Natural killer cell (primary cell): ENCODE measurements at regions not wholly inside any gene's neighbourhood (a gene's known extent, or its start where the extent isn't known, plus 50 kb on each side); places are given as distances from the start of the nearest gene placed in this dataset.
A peak's percentile ranks its signal among the peaks of the same experiment; 100 is the strongest.
"Not testable (repeated sequence)": the region's sequence is repeated elsewhere in the genome, so short reads cannot be mapped to it uniquely, and the experiment has no call there.

Experiments
- ATAC-seq, 3 donors: fragments of 150-1000 bp in 2 of 3; fragments of 200-7000 bp in 1 of 3; cut with Tn5 transposase; 1 replicate in 1 of 3; 2 replicates in 2 of 3; pipeline ENCODE4 v1.10.0; 2021; ENCODE audit warnings: mild to moderate bottlenecking in 2 of 3, moderate library complexity in 2 of 3
- DNase-seq, 2 donors: peaks; one replicate each; pipeline versions ENCODE4 v3.0.0 to v3.0.0-alpha.2; 2013 to 2021; ENCODE audit warnings: mixed read lengths in 1 of 2
- H3K27ac ChIP-seq: one replicate; pipeline ENCODE4 v1.5.1; 2013; ENCODE audit warnings: mild to moderate bottlenecking, low read length
- H3K27me3 ChIP-seq: one replicate; pipeline ENCODE4 v1.6.1; 2013; ENCODE audit warnings: low read length; ENCODE audit not compliant: control insufficient read depth, insufficient read depth
- H3K36me3 ChIP-seq: one replicate; pipeline ENCODE4 v1.6.1; 2013; ENCODE audit warnings: low read length; ENCODE audit not compliant: control insufficient read depth, insufficient read depth
- H3K4me1 ChIP-seq: one replicate; pipeline ENCODE4 v1.6.1; 2013; ENCODE audit warnings: low read length; ENCODE audit not compliant: control insufficient read depth, insufficient read depth
- H3K4me3 ChIP-seq: one replicate; pipeline ENCODE4 v1.5.1; 2013; ENCODE audit warnings: low read length
- H3K9me3 ChIP-seq: one replicate; pipeline ENCODE4 v1.6.1; 2013; ENCODE audit warnings: low read length; ENCODE audit not compliant: control insufficient read depth, insufficient read depth
- H3K27ac Mint-ChIP-seq, 2 donors: one replicate each; pipeline ENCODE4 v1.8.0; 2022; ENCODE audit warnings: mild to moderate bottlenecking in 2 of 2, mixed read lengths in 2 of 2, moderate library complexity in 1 of 2
- H3K27me3 Mint-ChIP-seq, 2 donors: one replicate each; pipeline ENCODE4 v1.8.0; 2022; ENCODE audit warnings: low read depth in 2 of 2, mixed read lengths in 2 of 2
- H3K36me3 Mint-ChIP-seq: one replicate; pipeline ENCODE4 v1.8.0; 2022; ENCODE audit warnings: mixed read lengths
- H3K4me1 Mint-ChIP-seq, 2 donors: one replicate each; pipeline ENCODE4 v1.8.0; 2022; ENCODE audit warnings: mixed read lengths in 2 of 2
- H3K4me3 Mint-ChIP-seq: one replicate; pipeline ENCODE4 v1.8.0; 2022; ENCODE audit warnings: mild to moderate bottlenecking, moderate library complexity, mixed read lengths
- H3K9me3 Mint-ChIP-seq, 2 donors: one replicate each; pipeline ENCODE4 v1.8.0; 2022; ENCODE audit warnings: mixed read lengths in 2 of 2
- CTCF ChIP-seq: fragments of 200-600 bp; IDR thresholded peaks from one replicate; pipeline ENCODE4 v1.8.0; 2022; ENCODE audit warnings: antibody characterized with exemption
- WGBS: methylation state at CpG from one replicate; pipeline ENCODE4 v1.1.7; 2013; ENCODE audit warnings: missing lambda C conversion rate; ENCODE audit not compliant: insufficient coverage; 5-methylcytosine and 5-hydroxymethylcytosine counted together
- intact Hi-C: fragments of 100-400 bp; cut with micrococcal nuclease; formaldehyde crosslinking; loops from one replicate; pipeline ENCODE4 v1.14.2; 2022

- no peak overlapping the region for H3K4me3 Mint-ChIP-seq
- TF ChIP-seq CTCF, result no peak
Measured at GRCh38 chr5:34415559-34416198, 240.4 kb upstream of the RAI14 start.

GRCh38 chr5:34416501-34417008, 239.6 kb upstream of the RAI14 start:
- H3K9me3 ChIP-seq, result no peaks in the 10 kb centered on the region
- DNase-seq (no peak), ATAC-seq (no peak)
- no peaks in the 10 kb centered on the region for H3K36me3 Mint-ChIP-seq
- H3K4me1 Mint-ChIP-seq, result no peaks in the 10 kb centered on the region
- intact Hi-C loops, result no loop called here
- no peak overlapping the region for H3K4me3 Mint-ChIP-seq
- no peaks in the 10 kb centered on the region for H3K27me3 ChIP-seq
- no peaks in the 10 kb centered on the region for H3K36me3 ChIP-seq
- H3K9me3 Mint-ChIP-seq, result no peaks in the 10 kb centered on the region
- H3K27ac Mint-ChIP-seq, result no peak overlapping the region
- H3K27ac ChIP-seq, result no peak overlapping the region
- no peak overlapping the region for H3K4me3 ChIP-seq
- no peaks in the 10 kb centered on the region for H3K4me1 ChIP-seq
- H3K27me3 Mint-ChIP-seq, result peaks cover 0 to 3% of the 10 kb centered on the region in 2 donors
- TF ChIP-seq CTCF, result no peak

More at GRCh38 chr5:34415559-34416198, 240.4 kb upstream of the RAI14 start:
- intact Hi-C loops, result no loop called here
- Histone ChIP-seq H3K27ac (no peak overlapping the region), H3K36me3 (no peaks in the 10 kb centered on the region), H3K4me1 (no peaks in the 10 kb centered on the region), H3K4me3 (no peak overlapping the region), H3K27me3 (no peaks in the 10 kb centered on the region), H3K9me3 (no peaks in the 10 kb centered on the region)
- no peaks in the 10 kb centered on the region for H3K36me3 Mint-ChIP-seq
- no peaks in the 10 kb centered on the region for H3K9me3 Mint-ChIP-seq
- peaks cover 0 to 3% of the 10 kb centered on the region in 2 donors for H3K27me3 Mint-ChIP-seq
- ATAC-seq, result peak; percentile 27 to 46 (median 41)
- DNase-seq, result no peak
- no peaks in the 10 kb centered on the region for H3K4me1 Mint-ChIP-seq
- no CpG with 5 or more reads among the region's 2 CpGs for WGBS
- no peak overlapping the region for H3K27ac Mint-ChIP-seq

GRCh38 chr5:34420191-34420590, 235.9 kb upstream of the RAI14 start:
- H3K27ac ChIP-seq, H3K4me1 Mint-ChIP-seq, H3K36me3 Mint-ChIP-seq, H3K36me3 ChIP-seq, H3K4me3 Mint-ChIP-seq, DNase-seq, intact Hi-C loops, H3K27ac Mint-ChIP-seq, H3K9me3 Mint-ChIP-seq, ATAC-seq, H3K4me3 ChIP-seq, H3K27me3 Mint-ChIP-seq, H3K9me3 ChIP-seq, H3K27me3 ChIP-seq, H3K4me1 ChIP-seq: not testable (repeated sequence)
- WGBS, result 89% methylated on average over 1 of the region's 2 CpGs

- H3K36me3 ChIP-seq, result no peaks in the 10 kb centered on the region
- no peak overlapping the region for H3K27ac Mint-ChIP-seq
- no peaks in the 10 kb centered on the region for H3K9me3 ChIP-seq
- no peaks in the 10 kb centered on the region for H3K27me3 ChIP-seq
- DNase-seq (no peak), ATAC-seq (no peak)
- H3K36me3 Mint-ChIP-seq, result no peaks in the 10 kb centered on the region
- no peak overlapping the region for H3K27ac ChIP-seq
- H3K27me3 Mint-ChIP-seq, result peaks cover 3 to 17% of the 10 kb centered on the region in 2 donors
- 86% methylated on average over 3 of the region's 4 CpGs for WGBS
- intact Hi-C loops, result no loop called here
- no peaks in the 10 kb centered on the region for H3K4me1 Mint-ChIP-seq
- H3K4me3 Mint-ChIP-seq, result no peak overlapping the region
- TF ChIP-seq CTCF, result no peak
- no peak overlapping the region for H3K4me3 ChIP-seq
- H3K9me3 Mint-ChIP-seq, result no peaks in the 10 kb centered on the region
- no peaks in the 10 kb centered on the region for H3K4me1 ChIP-seq
Measured at GRCh38 chr5:34436761-34437501, 219.2 kb upstream of the RAI14 start.
